ENCODE measurements at regions not wholly inside any gene's neighbourhood (a gene's known extent, or its start where the extent isn't known, plus 50 kb on each side); places are given as distances from the start of the nearest gene placed in this dataset.

GRCh38 chr2:220779511-220779910 is 792.6 kb downstream of the EPHA4 start:
- no peak for TF ChIP-seq CTCF (IDR thresholded peaks at IDR 0.05)
- no peak for TF ChIP-seq POLR2A (IDR thresholded peaks at IDR 0.05)

All from body of pancreas (tissue), 4 donors.